LHCN-M2 (cell line): ENCODE measurements at regions not wholly inside any gene's neighbourhood (a gene's known extent, or its start where the extent isn't known, plus 50 kb on each side); places are given as distances from the start of the nearest gene placed in this dataset.
A peak's percentile ranks its signal among the peaks of the same experiment; 100 is the strongest.
"Not testable (repeated sequence)": the region's sequence is repeated elsewhere in the genome, so short reads cannot be mapped to it uniquely, and the experiment has no call there.

ENCODE experiments used
- DNase-seq: peaks from one replicate; pipeline ENCODE4 v3.0.0-alpha.2; 2012; ENCODE audit warnings: low read depth

GRCh38 chr5:174796711-174797192 lies 72.4 kb downstream of the MSX2 start:
- no peak for DNase-seq

DNA sequence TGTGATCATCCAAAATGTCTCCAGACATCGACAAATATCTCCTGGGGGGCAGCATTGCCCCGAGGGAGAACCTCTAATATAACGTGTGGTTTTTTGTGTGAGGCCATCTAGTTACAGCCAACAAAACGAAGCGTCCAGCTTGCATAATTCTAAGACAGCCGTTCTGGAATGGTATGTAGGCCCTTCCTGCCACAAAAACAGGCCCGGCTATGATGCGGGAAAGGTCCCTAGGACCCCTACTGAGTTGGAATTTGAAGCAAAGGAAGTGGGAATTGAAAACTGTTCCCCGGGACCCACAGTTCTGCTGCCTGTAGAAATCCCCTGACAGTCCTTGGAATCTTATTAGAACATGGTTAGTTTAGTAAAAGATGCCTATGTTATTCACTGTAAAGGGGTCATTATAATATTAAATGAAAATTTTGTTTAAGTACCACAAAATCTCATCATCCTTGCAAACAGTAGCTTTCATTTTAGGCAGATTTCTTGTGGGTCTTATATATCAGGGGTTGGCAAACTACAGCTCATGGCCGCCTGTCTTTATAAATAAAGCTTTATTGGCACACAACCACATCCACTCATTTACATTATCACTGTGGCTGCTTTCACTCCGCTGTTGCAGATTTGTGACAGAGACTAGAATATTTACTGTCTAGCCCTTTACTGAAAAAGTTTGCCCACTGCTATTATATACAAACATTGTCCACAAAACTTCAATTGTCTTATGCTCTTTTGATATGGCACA lies 70.7 kb downstream of the MSX2 start:
- DNase-seq = peak; percentile 36

- DNase-seq = peak; percentile 61
Observed at GRCh38 chr5:174793684-174794328, 69.4 kb downstream of the MSX2 start.

- no peak for DNase-seq
Observed at GRCh38 chr5:174793076-174793475, 68.7 kb downstream of the MSX2 start.

DNA sequence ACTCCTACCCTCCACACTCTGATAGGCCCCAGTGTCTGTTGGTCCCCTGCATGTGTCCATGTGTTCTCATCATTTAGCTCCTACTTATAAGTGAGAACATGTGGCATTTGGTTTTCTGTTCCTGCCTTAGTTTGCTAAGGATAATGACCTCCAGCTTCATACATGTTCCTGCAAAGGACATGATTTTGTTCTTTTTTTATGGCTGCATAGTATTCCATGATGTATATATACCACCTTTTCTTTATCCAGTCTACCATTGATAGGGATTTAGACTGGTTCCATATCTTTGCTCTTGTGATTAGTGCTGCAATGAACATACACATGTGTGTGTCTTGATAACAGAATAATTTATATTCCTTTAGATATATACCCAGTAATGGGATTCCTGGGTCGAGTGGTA lies 67.9 kb downstream of the MSX2 start:
- not testable (repeated sequence) for DNase-seq

DNA sequence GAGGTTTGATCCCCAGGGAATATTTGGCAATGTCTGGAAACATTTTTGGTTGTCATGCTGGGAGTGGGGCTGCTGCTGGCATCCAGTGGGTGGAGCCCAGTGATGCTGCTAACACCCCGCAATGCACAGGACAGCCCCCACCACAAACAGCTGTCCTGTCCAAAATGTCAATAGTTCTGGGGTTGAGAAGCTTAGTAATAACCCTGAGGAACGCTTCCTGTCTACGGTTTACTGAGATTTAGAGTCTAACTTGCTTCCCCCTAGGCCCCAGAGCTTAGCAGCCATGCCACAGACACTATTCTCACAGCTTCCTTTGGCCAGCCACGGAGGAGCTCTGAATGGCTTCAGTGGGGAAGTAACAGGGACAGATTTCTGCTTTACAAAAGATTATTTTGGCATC lies 66.5 kb downstream of the MSX2 start:
- peak; percentile 75 for DNase-seq

GRCh38 chr5:174789596-174789995 lies 65.2 kb downstream of the MSX2 start:
- no peak for DNase-seq

GRCh38 chr5:174785120-174785680 lies 60.8 kb downstream of the MSX2 start:
- no peak for DNase-seq
